GM23338 (cell line): ENCODE measurements at regions not wholly inside any gene's neighbourhood (a gene's known extent, or its start where the extent isn't known, plus 50 kb on each side); places are given as distances from the start of the nearest gene placed in this dataset.

Experiments
- CREB1 ChIP-seq: fragments of 250-450 bp; sonication (Bioruptor Pico); IDR thresholded peaks from 2 replicates; pipeline ENCODE4 v1.5.0; 2020; ENCODE audit warnings: low read depth, mild to moderate bottlenecking, moderate library complexity
- EZH2 ChIP-seq: fragments of 200-600 bp; sonication (generic); IDR thresholded peaks from one replicate; pipeline ENCODE4 v1.8.0; 2017; ENCODE audit warnings: antibody characterized with exemption, mild to moderate bottlenecking, low read depth; ENCODE audit not compliant: unreplicated experiment
- EZH2phosphoT487 ChIP-seq: fragments of 200-600 bp; sonication (generic); IDR thresholded peaks from one replicate; pipeline ENCODE4 v1.8.1; 2018; ENCODE audit warnings: antibody characterized with exemption; ENCODE audit not compliant: unreplicated experiment
- NANOG ChIP-seq: IDR thresholded peaks from 2 replicates; pipeline ENCODE4 v1.6.1; 2016; ENCODE audit warnings: antibody characterized with exemption, borderline replicate concordance
- POLR2AphosphoS5 ChIP-seq: IDR thresholded peaks from 2 replicates; pipeline ENCODE4 v1.6.1; 2016; ENCODE audit warnings: antibody characterized with exemption, low read depth
- TF ChIP-seq, protein P1 (sequence below), 2 experiments: fragments of 200-600 bp in 1 of 2; sonication (generic) in 1 of 2; conservative IDR thresholded peaks; 2 replicates each; pipeline versions ENCODE4 v1.5.1 to v1.6.1; 2016 to 2017; ENCODE audit warnings: antibody characterized with exemption in 2 of 2, low read depth in 2 of 2, mild to moderate bottlenecking in 2 of 2, moderate library complexity in 1 of 2
- TF ChIP-seq, protein P2 (sequence below): IDR thresholded peaks from one replicate; pipeline ENCODE4 v1.6.1; 2018; ENCODE audit warnings: antibody characterized with exemption; ENCODE audit not compliant: unreplicated experiment
- TF ChIP-seq, protein P3 (sequence below): fragments of 250-450 bp; sonication (Bioruptor Pico); IDR thresholded peaks from 2 replicates; pipeline ENCODE4 v1.5.0; 2020; ENCODE audit warnings: mild to moderate bottlenecking, moderate library complexity

DNA sequence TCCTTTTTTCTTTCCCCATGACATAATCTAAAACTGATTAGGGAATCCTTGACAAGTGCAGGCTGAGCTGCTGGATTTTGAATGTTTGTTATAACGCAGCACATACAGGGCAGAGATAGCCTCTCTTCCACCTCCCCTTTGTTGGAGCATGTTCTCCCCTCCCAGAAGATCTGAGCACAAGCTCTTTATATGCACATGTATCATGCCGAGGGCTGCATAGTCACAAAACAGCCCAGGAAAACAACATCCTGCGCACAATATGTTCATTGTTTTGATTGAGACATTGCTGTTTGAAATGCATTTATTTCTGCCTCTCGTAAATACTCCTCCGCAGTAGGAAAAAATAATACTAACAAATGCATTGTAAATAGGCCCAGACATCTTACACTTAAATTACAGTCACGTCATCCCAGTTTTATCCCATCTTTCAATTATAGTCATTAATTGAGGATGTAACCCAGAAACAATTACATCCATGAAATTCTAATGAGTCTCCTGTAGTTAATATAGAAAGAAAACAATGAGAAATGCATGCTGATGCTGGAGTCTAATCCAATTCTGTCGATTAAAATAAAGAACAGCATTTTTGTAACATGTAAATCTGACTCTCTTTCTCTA lies 401.8 kb downstream of the BTG1 start:
- TF ChIP-seq, protein P1, sequence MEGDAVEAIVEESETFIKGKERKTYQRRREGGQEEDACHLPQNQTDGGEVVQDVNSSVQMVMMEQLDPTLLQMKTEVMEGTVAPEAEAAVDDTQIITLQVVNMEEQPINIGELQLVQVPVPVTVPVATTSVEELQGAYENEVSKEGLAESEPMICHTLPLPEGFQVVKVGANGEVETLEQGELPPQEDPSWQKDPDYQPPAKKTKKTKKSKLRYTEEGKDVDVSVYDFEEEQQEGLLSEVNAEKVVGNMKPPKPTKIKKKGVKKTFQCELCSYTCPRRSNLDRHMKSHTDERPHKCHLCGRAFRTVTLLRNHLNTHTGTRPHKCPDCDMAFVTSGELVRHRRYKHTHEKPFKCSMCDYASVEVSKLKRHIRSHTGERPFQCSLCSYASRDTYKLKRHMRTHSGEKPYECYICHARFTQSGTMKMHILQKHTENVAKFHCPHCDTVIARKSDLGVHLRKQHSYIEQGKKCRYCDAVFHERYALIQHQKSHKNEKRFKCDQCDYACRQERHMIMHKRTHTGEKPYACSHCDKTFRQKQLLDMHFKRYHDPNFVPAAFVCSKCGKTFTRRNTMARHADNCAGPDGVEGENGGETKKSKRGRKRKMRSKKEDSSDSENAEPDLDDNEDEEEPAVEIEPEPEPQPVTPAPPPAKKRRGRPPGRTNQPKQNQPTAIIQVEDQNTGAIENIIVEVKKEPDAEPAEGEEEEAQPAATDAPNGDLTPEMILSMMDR (conservative IDR thresholded peaks at IDR 0.05; ENCODE audit: low read depth in 2 of 2), result no peak
- TF ChIP-seq EZH2 (no peak), POLR2AphosphoS5 (no peak), NANOG (no peak), CREB1 (CRISPR knock-in tag) (no peak), EZH2phosphoT487 (no peak)
- TF ChIP-seq, protein P2, sequence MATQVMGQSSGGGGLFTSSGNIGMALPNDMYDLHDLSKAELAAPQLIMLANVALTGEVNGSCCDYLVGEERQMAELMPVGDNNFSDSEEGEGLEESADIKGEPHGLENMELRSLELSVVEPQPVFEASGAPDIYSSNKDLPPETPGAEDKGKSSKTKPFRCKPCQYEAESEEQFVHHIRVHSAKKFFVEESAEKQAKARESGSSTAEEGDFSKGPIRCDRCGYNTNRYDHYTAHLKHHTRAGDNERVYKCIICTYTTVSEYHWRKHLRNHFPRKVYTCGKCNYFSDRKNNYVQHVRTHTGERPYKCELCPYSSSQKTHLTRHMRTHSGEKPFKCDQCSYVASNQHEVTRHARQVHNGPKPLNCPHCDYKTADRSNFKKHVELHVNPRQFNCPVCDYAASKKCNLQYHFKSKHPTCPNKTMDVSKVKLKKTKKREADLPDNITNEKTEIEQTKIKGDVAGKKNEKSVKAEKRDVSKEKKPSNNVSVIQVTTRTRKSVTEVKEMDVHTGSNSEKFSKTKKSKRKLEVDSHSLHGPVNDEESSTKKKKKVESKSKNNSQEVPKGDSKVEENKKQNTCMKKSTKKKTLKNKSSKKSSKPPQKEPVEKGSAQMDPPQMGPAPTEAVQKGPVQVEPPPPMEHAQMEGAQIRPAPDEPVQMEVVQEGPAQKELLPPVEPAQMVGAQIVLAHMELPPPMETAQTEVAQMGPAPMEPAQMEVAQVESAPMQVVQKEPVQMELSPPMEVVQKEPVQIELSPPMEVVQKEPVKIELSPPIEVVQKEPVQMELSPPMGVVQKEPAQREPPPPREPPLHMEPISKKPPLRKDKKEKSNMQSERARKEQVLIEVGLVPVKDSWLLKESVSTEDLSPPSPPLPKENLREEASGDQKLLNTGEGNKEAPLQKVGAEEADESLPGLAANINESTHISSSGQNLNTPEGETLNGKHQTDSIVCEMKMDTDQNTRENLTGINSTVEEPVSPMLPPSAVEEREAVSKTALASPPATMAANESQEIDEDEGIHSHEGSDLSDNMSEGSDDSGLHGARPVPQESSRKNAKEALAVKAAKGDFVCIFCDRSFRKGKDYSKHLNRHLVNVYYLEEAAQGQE, result no peak
- TF ChIP-seq, protein P3, sequence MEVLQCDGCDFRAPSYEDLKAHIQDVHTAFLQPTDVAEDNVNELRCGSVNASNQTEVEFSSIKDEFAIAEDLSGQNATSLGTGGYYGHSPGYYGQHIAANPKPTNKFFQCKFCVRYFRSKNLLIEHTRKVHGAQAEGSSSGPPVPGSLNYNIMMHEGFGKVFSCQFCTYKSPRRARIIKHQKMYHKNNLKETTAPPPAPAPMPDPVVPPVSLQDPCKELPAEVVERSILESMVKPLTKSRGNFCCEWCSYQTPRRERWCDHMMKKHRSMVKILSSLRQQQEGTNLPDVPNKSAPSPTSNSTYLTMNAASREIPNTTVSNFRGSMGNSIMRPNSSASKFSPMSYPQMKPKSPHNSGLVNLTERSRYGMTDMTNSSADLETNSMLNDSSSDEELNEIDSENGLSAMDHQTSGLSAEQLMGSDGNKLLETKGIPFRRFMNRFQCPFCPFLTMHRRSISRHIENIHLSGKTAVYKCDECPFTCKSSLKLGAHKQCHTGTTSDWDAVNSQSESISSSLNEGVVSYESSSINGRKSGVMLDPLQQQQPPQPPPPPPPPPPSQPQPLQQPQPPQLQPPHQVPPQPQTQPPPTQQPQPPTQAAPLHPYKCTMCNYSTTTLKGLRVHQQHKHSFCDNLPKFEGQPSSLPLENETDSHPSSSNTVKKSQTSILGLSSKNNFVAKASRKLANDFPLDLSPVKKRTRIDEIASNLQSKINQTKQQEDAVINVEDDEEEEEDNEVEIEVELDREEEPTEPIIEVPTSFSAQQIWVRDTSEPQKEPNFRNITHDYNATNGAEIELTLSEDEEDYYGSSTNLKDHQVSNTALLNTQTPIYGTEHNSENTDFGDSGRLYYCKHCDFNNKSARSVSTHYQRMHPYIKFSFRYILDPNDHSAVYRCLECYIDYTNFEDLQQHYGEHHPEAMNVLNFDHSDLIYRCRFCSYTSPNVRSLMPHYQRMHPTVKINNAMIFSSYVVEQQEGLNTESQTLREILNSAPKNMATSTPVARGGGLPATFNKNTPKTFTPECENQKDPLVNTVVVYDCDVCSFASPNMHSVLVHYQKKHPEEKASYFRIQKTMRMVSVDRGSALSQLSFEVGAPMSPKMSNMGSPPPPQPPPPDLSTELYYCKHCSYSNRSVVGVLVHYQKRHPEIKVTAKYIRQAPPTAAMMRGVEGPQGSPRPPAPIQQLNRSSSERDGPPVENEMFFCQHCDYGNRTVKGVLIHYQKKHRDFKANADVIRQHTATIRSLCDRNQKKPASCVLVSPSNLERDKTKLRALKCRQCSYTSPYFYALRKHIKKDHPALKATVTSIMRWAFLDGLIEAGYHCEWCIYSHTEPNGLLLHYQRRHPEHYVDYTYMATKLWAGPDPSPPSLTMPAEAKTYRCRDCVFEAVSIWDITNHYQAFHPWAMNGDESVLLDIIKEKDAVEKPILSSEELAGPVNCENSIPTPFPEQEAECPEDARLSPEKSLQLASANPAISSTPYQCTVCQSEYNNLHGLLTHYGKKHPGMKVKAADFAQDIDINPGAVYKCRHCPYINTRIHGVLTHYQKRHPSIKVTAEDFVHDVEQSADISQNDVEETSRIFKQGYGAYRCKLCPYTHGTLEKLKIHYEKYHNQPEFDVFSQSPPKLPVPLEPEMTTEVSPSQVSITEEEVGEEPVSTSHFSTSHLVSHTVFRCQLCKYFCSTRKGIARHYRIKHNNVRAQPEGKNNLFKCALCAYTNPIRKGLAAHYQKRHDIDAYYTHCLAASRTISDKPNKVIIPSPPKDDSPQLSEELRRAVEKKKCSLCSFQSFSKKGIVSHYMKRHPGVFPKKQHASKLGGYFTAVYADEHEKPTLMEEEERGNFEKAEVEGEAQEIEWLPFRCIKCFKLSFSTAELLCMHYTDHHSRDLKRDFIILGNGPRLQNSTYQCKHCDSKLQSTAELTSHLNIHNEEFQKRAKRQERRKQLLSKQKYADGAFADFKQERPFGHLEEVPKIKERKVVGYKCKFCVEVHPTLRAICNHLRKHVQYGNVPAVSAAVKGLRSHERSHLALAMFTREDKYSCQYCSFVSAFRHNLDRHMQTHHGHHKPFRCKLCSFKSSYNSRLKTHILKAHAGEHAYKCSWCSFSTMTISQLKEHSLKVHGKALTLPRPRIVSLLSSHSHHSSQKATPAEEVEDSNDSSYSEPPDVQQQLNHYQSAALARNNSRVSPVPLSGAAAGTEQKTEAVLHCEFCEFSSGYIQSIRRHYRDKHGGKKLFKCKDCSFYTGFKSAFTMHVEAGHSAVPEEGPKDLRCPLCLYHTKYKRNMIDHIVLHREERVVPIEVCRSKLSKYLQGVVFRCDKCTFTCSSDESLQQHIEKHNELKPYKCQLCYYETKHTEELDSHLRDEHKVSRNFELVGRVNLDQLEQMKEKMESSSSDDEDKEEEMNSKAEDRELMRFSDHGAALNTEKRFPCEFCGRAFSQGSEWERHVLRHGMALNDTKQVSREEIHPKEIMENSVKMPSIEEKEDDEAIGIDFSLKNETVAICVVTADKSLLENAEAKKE (CRISPR knock-in tag), result no peak
